CD4-positive, alpha-beta T cell treated with Interleukin-6 at 100 ng/mL for 8 hours (primary cell): ENCODE measurements at regions not wholly inside any gene's neighbourhood (a gene's known extent, or its start where the extent isn't known, plus 50 kb on each side); places are given as distances from the start of the nearest gene placed in this dataset.

Source experiments
- DNase-seq: peaks from one replicate; pipeline ENCODE4 v3.0.0-alpha.2; 2020; ENCODE audit warnings: mixed read lengths, low spot score

- DNase-seq: no peak
These were observed 67.6 kb downstream of the NMUR2 start for GRCh38 chr5:152337484-152337883.

DNA sequence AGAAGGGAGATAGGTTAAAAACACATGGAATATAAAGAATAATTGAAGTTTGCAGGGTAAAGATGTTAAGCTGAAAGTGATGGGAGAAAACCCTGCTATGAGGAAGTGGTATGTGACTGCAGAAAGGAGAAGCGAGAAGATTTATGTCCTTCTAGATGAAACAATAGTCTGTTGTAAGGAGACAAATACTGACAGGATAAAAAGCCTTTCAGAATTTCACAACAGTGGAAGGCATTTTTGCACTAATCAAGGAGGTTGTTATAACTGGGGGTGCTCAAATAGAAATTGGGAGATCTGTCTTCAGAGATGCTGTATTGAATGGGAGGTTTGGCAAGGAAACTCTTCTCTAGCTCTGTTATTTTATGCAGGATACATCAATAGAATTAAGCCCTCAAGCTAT lies 69.6 kb downstream of the NMUR2 start:
- no peak for DNase-seq

DNA sequence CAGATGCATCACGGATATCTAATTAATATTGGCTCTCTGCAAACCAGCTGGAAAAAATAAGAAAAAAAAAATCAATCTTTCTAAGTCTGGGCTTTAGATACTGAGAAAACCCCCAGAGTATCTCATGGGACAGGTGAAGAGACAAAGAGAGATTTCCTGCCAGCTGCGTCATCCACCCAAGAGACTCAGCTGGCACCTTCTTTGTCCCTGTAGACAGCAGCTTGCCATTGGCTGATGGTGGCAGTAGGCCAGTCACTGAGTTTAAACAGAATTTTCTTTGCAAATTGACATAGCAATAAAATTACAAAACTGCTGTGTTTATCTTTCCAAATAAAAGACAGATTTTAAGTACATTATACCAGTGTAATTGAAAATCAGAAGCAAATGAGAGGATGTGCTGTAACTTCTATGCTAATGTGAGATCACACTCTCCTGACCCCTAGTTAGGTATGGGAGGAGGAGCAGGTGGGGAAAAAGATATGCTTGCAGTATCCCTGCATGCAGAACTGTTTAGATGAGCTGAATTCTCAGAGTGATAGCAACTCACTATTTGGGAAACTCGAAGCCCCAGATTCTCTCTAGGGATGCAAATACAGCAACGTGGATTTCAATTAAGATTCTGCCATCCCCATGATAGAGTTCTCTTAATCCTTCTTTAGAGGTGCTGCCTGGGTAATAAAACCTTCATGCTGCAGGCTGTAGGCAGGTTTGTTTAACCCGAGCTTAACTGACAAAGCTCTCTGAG lies 72.2 kb downstream of the NMUR2 start:
- no peak for DNase-seq

DNA sequence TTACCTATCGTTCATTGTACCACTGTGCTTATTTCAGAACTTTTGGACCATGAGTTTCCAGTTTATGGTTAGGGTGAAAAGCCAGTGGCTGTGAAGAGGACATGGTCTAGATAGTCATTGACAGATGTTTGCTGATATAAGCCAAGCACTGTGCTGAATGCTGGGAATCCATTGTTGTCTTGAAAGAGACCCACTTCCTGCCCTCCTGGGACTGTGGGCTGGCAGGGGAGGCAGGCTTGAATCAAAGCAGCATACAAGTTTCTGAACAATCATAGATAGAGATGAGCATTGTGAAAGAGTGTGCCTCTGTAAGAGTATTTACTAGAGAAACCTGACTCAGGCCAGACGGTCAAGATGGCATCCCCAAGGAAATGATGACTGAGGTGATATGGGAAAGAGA lies 73.4 kb downstream of the NMUR2 start:
- no peak for DNase-seq

DNA sequence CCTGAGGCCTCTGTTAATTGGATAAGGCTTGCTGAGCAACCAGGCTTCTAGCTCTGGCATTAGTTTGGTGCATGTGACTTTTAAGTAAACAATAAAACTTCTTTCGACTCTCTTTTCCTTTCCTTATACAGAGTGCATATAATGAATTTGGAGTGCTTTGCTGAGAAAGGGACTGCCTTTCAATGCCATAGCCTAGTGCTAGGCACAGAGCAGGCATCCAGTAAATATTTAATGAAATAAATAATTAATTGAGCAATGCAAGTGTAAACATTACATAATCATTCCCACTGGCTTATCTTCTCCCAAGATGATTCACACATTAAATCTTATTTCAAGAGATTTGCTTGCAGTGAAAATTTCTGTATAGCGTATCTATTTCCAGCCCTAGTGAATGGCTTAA lies 74.1 kb downstream of the NMUR2 start:
- DNase-seq: no peak

DNA sequence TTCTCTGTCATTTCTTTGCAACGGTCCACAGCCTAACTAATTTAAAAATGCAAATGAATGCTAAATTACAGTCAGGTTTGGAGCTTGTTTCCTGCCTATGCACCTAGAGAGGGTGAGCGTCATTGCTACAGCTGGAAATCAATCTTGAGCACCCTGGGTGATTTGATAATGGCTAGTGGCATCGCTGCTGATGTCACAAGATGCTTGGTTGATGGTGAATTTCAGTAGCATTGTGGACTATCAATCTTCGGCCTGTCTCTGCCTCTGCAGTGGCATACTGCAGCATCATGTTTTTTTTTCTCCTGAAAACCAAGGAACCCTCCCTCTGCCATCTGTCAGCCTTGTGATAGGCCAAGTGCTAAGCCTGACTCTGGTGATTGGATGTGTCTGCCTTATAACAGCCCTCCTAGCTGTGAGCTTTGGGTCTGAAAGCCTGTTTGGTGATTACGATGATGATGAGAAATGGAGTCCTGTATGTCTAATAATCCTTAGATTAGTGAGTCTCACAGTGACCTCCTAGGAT lies 75.3 kb downstream of the NMUR2 start:
- no peak for DNase-seq

DNA sequence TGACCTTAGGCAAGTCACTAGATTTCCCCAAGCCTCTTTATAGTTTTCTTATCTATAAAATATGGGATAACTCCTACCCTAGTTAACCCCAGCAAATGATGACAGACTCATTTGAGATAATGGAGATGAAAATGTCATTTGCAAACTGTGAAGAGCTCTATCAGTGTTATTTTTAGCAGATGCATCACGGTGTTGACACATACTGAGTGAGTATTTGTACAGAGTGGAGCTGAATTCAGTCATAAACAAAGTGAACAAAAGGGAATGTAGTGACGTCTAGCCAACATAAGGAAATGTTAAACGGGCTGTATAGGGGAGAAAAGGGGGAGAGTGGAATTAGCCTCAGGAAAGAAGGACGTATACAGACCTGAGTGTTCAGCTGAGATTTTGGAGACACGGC lies 75.9 kb downstream of the NMUR2 start:
- DNase-seq: no peak

GRCh38 chr5:152315942-152316341 lies 89.1 kb downstream of the NMUR2 start:
- DNase-seq: no peak

- no peak for DNase-seq
These were observed 90.8 kb downstream of the NMUR2 start for GRCh38 chr5:152314196-152314829.

DNA sequence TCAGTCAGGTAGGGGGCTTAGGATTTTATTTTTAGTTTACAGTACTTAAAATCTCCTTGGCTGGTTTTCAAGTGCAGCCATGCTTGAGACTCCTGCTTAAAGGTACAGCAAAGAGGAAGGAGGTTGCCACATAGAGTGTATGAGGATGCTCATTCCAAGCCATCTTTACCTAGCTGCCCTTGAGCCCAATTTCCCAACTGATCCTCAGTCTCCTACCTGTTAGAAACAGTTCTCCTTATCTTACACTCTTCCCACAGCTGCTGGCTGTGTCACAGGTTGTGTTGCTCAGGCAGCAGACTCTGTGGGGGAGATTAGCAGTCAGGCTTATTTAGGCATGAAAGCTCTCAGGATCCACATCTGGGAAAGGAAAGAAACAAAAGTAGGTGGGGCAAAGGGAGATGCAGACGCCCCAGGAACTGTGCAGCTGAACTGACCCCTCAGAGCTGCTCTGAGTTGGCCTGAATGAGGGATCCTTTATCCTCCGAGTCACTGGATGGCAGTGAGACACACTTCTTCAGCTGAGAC lies 95.1 kb downstream of the NMUR2 start:
- no peak for DNase-seq

GRCh38 chr5:152306386-152306785 lies 98.7 kb downstream of the NMUR2 start:
- no peak for DNase-seq

DNA sequence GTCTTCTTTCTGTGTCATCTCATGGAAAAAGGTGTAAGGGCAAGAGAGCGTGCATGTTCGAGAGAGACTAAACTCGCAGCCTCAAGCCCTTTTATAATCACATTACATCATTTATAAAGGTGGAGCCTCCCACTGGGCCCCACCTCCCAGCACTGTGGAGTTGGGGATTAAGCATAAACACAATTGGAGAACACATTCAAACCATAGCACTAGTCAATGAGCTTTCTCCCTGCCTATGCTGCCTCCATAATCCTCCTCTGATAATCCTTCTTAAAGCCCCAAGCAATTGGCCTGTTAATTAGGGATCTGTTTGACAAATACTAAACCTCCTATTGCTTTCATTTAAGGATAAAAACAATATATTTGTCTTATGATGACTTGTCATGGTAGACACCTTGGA lies 99.6 kb downstream of the NMUR2 start:
- no peak for DNase-seq

DNA sequence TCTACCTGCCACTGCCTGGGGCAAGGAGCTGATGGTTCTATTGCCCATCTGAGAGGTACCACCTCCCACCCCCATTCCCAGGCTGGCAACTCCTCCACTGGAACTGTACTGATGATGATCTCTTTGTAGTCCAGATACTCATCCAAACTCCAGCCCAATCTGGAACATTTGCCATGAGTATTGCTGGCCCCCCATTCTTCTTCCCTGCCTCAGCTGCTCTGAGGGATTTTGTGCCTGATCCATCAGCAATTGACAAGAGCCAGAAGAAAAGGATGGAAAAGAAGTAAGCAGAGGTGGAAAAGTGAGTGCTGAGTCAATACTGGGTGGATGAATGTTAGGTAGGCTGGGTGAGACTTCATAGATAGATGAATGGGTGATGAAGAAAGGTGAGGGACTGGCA lies 101.2 kb downstream of the NMUR2 start:
- DNase-seq: no peak

GRCh38 chr5:152297866-152298265 lies 107.2 kb downstream of the NMUR2 start:
- DNase-seq: no peak

- no peak for DNase-seq
These were observed 111.9 kb downstream of the NMUR2 start for GRCh38 chr5:152293189-152293588.

GRCh38 chr5:152290181-152290580 lies 114.9 kb downstream of the NMUR2 start:
- no peak for DNase-seq

DNA sequence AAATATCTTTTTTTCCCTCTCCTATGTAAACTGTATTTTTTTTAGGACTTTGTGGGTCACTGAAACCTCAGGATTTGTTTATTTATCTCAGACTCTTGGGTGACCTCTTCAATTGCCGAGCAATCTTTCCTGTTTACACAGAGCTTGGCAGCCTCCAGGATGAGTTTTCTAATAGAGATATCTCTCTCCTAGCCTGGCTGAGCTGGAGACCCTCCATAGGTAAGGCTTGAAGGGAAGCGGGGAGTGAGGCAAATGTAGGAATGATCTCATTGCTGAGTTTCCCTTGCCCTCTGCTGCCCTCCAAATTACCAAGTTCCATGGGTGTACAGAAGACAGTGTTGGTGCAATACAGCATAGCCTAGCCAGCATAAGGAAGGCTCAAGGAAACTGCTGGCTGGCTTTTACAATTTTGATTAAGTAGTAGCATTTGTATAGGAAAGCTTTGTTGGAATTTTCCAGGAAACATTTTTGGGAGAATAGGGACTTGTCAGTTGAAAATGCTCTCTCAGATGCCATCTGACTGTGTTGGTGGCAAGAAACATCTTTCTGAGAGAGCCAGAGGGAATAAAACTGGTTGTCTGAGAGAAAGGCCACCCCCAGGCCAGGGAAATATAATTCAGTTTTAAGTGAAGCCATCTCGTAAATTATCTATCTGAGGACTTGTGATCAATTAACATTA lies 116.0 kb downstream of the NMUR2 start:
- no peak for DNase-seq

DNA sequence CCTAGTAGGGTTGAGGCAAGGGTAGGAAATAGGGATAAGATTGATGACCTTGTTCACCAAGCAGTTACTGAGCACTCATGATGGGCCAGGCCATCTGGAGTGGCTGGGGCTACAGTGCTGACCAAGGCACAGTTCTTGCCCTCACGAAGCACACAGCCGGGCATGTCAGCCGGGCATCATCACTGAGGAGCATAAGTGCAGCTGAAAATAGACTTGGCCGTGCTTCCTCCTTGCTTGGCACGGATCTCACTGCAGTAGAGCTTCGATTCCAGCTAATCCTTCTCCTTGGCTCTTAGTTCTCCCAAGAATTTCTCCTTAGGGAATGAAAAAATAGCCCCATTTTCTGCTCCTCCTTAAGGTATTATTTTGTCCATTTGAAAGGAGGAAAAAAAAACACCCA lies 116.6 kb downstream of the NMUR2 start:
- DNase-seq: no peak

GRCh38 chr5:152285764-152286163 lies 119.3 kb downstream of the NMUR2 start:
- no peak for DNase-seq

- no peak for DNase-seq
These were observed 122.7 kb downstream of the NMUR2 start for GRCh38 chr5:152282331-152282730.

DNA sequence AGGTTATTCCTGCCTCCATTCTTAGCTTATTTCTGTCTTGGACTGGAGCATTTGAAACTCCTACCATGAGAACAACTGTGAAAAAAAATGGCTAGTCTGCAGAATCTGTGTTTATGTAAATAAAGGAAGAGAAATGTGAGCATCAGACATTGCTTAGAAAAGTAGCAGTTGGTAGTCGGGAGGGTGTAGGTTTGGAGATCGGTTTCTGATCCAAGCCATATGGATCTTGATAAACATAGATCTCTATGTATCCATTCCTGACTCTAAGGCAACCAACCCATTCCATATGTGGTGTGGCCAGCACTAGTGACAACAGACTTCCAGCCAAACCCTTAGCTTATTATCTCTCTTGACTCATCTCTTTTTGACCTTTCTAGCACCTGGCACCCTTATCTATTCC lies 127.1 kb downstream of the NMUR2 start:
- no peak for DNase-seq

- DNase-seq: no peak
These were observed 130.9 kb downstream of the NMUR2 start for GRCh38 chr5:152274224-152274623.

DNA sequence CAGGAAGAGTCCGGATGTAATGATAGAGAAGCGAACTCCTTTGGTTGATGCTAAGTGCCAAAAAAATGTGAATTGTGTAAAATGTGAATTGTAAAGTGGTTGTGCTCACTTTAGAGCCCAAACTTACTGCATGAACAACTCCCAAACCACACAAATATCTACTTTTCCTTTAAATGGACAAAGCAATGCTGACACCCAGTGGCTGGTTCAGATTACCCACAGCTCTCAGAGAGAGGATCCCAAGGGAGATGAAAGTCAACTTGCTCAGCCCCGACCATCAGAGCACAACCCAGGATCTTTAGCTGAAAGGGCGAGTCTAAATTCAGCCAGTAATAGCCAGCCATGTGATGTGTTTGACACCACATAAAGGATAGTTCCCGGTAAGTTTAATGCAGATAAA lies 133.7 kb downstream of the NMUR2 start:
- no peak for DNase-seq
